DND-41 (cell line): ENCODE measurements at regions not wholly inside any gene's neighbourhood (a gene's known extent, or its start where the extent isn't known, plus 50 kb on each side); places are given as distances from the start of the nearest gene placed in this dataset.

Source experiments
- ATAC-seq: fragments of 200-7000 bp; cut with Tn5 transposase; 3 replicates; pipeline ENCODE4 v1.9.1; 2021; ENCODE audit warnings: low read depth; ENCODE audit not compliant: insufficient read depth
- DNase-seq: peaks from one replicate; pipeline ENCODE4 v3.0.0-alpha.2; 2020
- H2AFZ ChIP-seq: 2 replicates; pipeline ENCODE4 v1.6.0; 2012; ENCODE audit warnings: low read depth, low read length
- H3K27ac ChIP-seq: 2 replicates; pipeline ENCODE4 v1.5.1; 2012; ENCODE audit warnings: low read length, inconsistent platforms
- H3K27me3 ChIP-seq: fragments of 200-600 bp; sonication (generic); 2 replicates; pipeline ENCODE4 v1.6.0; 2012; ENCODE audit warnings: low read length, mild to moderate bottlenecking, inconsistent platforms; ENCODE audit not compliant: insufficient read depth, poor library complexity
- H3K36me3 ChIP-seq: 2 replicates; pipeline ENCODE4 v1.5.1; 2012; ENCODE audit warnings: low read length, inconsistent platforms; ENCODE audit not compliant: insufficient read depth
- H3K4me1 ChIP-seq: 2 replicates; pipeline ENCODE4 v1.5.1; 2012; ENCODE audit warnings: mild to moderate bottlenecking, low read length; ENCODE audit not compliant: insufficient read depth
- H3K4me2 ChIP-seq: 2 replicates; pipeline ENCODE4 v1.6.0; 2012; ENCODE audit warnings: mild to moderate bottlenecking, moderate library complexity, low read length, inconsistent platforms; ENCODE audit not compliant: insufficient read depth
- H3K4me3 ChIP-seq, 2 experiments: fragments of 200-600 bp in 1 of 2; shearing (Covaris generic) in 1 of 2; 2 replicates each; pipeline ENCODE4 v1.5.1; 2012 to 2016; ENCODE audit warnings: inconsistent platforms in 2 of 2, low read length in 2 of 2, mild to moderate bottlenecking in 2 of 2, low read depth in 1 of 2, moderate library complexity in 1 of 2
- H3K79me2 ChIP-seq: 2 replicates; pipeline ENCODE4 v1.6.0; 2012; ENCODE audit warnings: low read length, inconsistent platforms; ENCODE audit not compliant: insufficient read depth
- H3K9ac ChIP-seq: 2 replicates; pipeline ENCODE4 v1.6.0; 2012; ENCODE audit warnings: low read depth, mild to moderate bottlenecking, inconsistent platforms, low read length, moderate library complexity
- H3K9me3 ChIP-seq: 2 replicates; pipeline ENCODE4 v1.5.1; 2012; ENCODE audit warnings: low read length, moderate library complexity, mild to moderate bottlenecking, inconsistent platforms; ENCODE audit not compliant: insufficient read depth, severe bottlenecking
- H4K20me1 ChIP-seq: 2 replicates; pipeline ENCODE4 v1.6.0; 2012; ENCODE audit warnings: low read length; ENCODE audit not compliant: insufficient read depth
- CTCF ChIP-seq: IDR thresholded peaks from 2 replicates; pipeline ENCODE4 v1.5.1; 2012; ENCODE audit warnings: borderline replicate concordance, low read length, moderate library complexity, mild to moderate bottlenecking; ENCODE audit not compliant: poor library complexity, severe bottlenecking; ENCODE audit errors: extremely low read depth
- EZH2 ChIP-seq: IDR thresholded peaks from 3 replicates; pipeline ENCODE4 v1.6.1; 2012; ENCODE audit warnings: borderline replicate concordance, low read depth, mild to moderate bottlenecking, moderate library complexity, low read length, inconsistent platforms; ENCODE audit not compliant: severe bottlenecking

- H3K27ac ChIP-seq = no peak overlapping the region
These were observed 213.0 kb downstream of the INSIG2 start for GRCh38 chr2:118301248-118301647.

GRCh38 chr2:118300832-118301231 is 212.6 kb downstream of the INSIG2 start:
- Histone ChIP-seq H3K79me2 (no peaks in the 10 kb centered on the region), H3K27ac (no peak overlapping the region), H3K4me1 (no peaks in the 10 kb centered on the region), H4K20me1 (no peaks in the 10 kb centered on the region), H3K4me3 (no peak overlapping the region), H3K27me3 (no peaks in the 10 kb centered on the region), H2AFZ (no peak overlapping the region), H3K9me3 (no peaks in the 10 kb centered on the region), H3K36me3 (no peaks in the 10 kb centered on the region), H3K4me2 (no peak overlapping the region), H3K9ac (no peak overlapping the region)
- ATAC-seq (no peak), DNase-seq (no peak)
- TF ChIP-seq CTCF (no peak), EZH2 (no peak)

More at GRCh38 chr2:118301248-118301647, 213.0 kb downstream of the INSIG2 start:
- H3K79me2 ChIP-seq = no peaks in the 10 kb centered on the region
- H3K27me3 ChIP-seq = no peaks in the 10 kb centered on the region
- H3K36me3 ChIP-seq = no peaks in the 10 kb centered on the region
- no peak overlapping the region for H3K4me2 ChIP-seq
- H3K9ac ChIP-seq = no peak overlapping the region
- no peak for ATAC-seq
- no peak for TF ChIP-seq CTCF
- TF ChIP-seq EZH2 = no peak
- no peak overlapping the region for H2AFZ ChIP-seq
- H3K4me1 ChIP-seq = no peaks in the 10 kb centered on the region
- H4K20me1 ChIP-seq = no peaks in the 10 kb centered on the region
- no peak for DNase-seq
- H3K9me3 ChIP-seq = no peaks in the 10 kb centered on the region
- H3K4me3 ChIP-seq = no peak overlapping the region

GRCh38 chr2:118296663-118297062 is 208.4 kb downstream of the INSIG2 start:
- Histone ChIP-seq H3K4me3 (no peak overlapping the region), H3K27ac (no peak overlapping the region), H3K9ac (no peak overlapping the region), H3K27me3 (no peaks in the 10 kb centered on the region), H3K4me2 (no peak overlapping the region), H3K9me3 (no peaks in the 10 kb centered on the region), H3K36me3 (no peaks in the 10 kb centered on the region), H3K4me1 (no peaks in the 10 kb centered on the region), H3K79me2 (no peaks in the 10 kb centered on the region), H2AFZ (no peak overlapping the region), H4K20me1 (no peaks in the 10 kb centered on the region)
- TF ChIP-seq CTCF (no peak), EZH2 (no peak)
- no peak for DNase-seq
- ATAC-seq = no peak
